Cardiac fibroblast (primary cell): ENCODE measurements at regions not wholly inside any gene's neighbourhood (a gene's known extent, or its start where the extent isn't known, plus 50 kb on each side); places are given as distances from the start of the nearest gene placed in this dataset.

Experiments
- DNase-seq, 2 donors: peaks; one replicate each; pipeline versions ENCODE4 v3.0.0 to v3.0.0-alpha.2; 2010; ENCODE audit warnings: low read depth in 2 of 2
- H3K4me3 ChIP-seq, 2 donors: replicated peaks in 1 of 2; 1 replicate in 1 of 2; 2 replicates in 1 of 2; pipeline ENCODE4 v1.5.1; 2011; ENCODE audit warnings: low read depth in 2 of 2, low read length in 2 of 2, mild to moderate bottlenecking in 2 of 2, moderate library complexity in 1 of 2
- TF ChIP-seq, protein P1 (sequence below): IDR thresholded peaks from one replicate; pipeline ENCODE4 v1.5.1; 2011; ENCODE audit warnings: low read depth, mild to moderate bottlenecking, low read length, inconsistent platforms

DNA sequence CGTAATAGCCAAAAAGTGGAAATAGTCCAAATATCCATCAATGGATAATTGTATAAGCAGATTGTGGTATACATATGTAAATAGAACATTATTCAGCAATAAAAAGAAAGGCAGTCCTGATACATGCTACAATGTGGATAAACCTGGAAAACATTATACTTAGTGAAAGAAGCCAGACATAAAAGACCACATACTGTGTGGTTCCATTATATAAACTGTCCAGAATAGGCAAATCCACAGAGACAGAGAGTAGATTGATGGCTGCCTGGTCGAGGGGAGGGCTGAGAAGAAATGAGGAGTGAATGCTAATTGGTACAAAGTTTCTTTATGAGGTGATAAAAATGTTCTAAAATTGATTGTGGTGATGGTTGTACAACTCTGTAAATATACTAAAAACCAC lies 397.4 kb upstream of the RPS6KA3 start:
- TF ChIP-seq, protein P1, sequence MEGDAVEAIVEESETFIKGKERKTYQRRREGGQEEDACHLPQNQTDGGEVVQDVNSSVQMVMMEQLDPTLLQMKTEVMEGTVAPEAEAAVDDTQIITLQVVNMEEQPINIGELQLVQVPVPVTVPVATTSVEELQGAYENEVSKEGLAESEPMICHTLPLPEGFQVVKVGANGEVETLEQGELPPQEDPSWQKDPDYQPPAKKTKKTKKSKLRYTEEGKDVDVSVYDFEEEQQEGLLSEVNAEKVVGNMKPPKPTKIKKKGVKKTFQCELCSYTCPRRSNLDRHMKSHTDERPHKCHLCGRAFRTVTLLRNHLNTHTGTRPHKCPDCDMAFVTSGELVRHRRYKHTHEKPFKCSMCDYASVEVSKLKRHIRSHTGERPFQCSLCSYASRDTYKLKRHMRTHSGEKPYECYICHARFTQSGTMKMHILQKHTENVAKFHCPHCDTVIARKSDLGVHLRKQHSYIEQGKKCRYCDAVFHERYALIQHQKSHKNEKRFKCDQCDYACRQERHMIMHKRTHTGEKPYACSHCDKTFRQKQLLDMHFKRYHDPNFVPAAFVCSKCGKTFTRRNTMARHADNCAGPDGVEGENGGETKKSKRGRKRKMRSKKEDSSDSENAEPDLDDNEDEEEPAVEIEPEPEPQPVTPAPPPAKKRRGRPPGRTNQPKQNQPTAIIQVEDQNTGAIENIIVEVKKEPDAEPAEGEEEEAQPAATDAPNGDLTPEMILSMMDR = no peak
- DNase-seq = no peak
- no peak overlapping the region for H3K4me3 ChIP-seq

DNA sequence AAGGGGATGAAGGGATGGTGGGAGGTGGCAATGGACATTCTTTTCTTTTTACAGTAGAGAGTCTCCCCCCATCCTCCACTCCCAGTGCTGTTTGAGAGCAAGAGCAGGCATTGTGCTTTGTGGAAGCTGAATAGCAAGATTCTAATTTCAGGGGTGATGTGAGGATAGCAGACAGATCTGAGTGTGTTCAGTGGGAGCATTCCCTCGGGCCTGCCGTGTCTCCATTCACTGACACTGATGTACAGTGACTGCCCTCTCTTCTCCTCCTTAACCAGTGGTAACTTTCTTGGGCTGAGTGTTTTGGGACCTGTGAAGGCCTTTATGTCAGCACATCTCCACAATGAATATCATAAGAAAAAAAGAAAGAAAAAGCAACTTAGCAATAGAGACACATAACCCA lies 396.6 kb upstream of the RPS6KA3 start:
- TF ChIP-seq, protein P1 = no peak
- no peak for DNase-seq
- H3K4me3 ChIP-seq = no peak overlapping the region

DNA sequence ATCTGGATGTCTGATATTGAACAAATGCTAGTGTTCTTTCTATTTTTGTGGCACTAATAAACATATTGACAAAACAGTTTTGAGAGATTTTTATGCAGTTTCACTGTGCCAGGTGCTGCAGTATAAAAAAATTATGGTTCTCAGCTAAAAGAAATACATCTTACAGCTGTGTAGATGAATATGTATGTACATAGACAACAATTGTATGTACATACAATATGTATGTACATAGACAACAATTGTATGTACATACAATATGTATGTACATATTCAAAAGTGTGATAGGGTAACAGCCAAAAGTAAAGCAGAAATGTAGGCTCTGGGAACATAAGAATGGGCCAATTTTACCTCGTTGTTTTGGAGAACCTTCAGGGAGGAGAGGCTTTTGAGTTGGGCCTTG lies 390.0 kb upstream of the RPS6KA3 start:
- no peak overlapping the region for H3K4me3 ChIP-seq
- DNase-seq = no peak
- TF ChIP-seq, protein P1 = no peak

GRCh38 chrX:20654596-20655106 lies 387.9 kb upstream of the RPS6KA3 start:
- peak in 1 of 2 donors; percentile 54 for DNase-seq
- no peak overlapping the region for H3K4me3 ChIP-seq
- TF ChIP-seq, protein P1 = no peak

GRCh38 chrX:20653070-20653469 lies 386.4 kb upstream of the RPS6KA3 start:
- no peak overlapping the region for H3K4me3 ChIP-seq
- TF ChIP-seq, protein P1 = no peak
- DNase-seq = peak in 1 of 2 donors; percentile 10

GRCh38 chrX:20641954-20642353 lies 375.2 kb upstream of the RPS6KA3 start:
- TF ChIP-seq, protein P1 = no peak
- no peak for DNase-seq
- no peak overlapping the region for H3K4me3 ChIP-seq

DNA sequence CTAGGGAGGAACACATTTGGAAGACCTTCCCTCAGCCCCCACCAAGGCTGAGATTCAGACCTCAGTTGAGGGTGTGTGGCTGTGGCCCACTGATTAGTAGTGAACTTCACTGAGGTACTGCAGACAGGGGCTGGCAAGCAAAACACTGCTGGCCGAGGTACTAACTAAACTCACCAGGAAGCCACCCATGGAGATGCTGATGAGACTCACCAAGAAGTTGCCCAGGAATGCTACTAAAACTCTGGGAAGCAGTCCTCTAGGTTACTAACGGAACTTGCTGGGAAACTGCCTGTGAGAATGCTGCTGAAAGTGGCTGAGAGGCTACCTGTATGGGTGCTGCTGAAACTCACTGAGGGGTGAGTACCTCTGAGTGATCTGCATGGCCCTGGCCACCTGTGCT lies 372.4 kb upstream of the RPS6KA3 start:
- TF ChIP-seq, protein P1 = no peak
- H3K4me3 ChIP-seq = no peak overlapping the region
- no peak for DNase-seq
